ENCODE measurements at regions not wholly inside any gene's neighbourhood (a gene's known extent, or its start where the extent isn't known, plus 50 kb on each side); places are given as distances from the start of the nearest gene placed in this dataset.

- no peak for DNase-seq
Observed at GRCh38 chr3:148331081-148331846, 366.4 kb upstream of the AGTR1 start.

GRCh38 chr3:148332509-148332908, 365.2 kb upstream of the AGTR1 start:
- DNase-seq: no peak

- DNase-seq: no peak
Observed at GRCh38 chr3:148333091-148333490, 364.6 kb upstream of the AGTR1 start.

GRCh38 chr3:148335612-148336011, 362.1 kb upstream of the AGTR1 start:
- DNase-seq: no peak

- no peak for DNase-seq
Observed at GRCh38 chr3:148343416-148343815, 354.3 kb upstream of the AGTR1 start.

GRCh38 chr3:148344521-148344920, 353.2 kb upstream of the AGTR1 start:
- DNase-seq: no peak

GRCh38 chr3:148360051-148360450, 337.7 kb upstream of the AGTR1 start:
- DNase-seq: no peak

GRCh38 chr3:148366743-148367410, 330.8 kb upstream of the AGTR1 start:
- no peak for DNase-seq

GRCh38 chr3:148367756-148368155, 329.9 kb upstream of the AGTR1 start:
- no peak for DNase-seq

- no peak for DNase-seq
Observed at GRCh38 chr3:148369381-148369780, 328.3 kb upstream of the AGTR1 start.

- DNase-seq: no peak
Observed at GRCh38 chr3:148372206-148372875, 325.4 kb upstream of the AGTR1 start.

GRCh38 chr3:148373961-148374360, 323.7 kb upstream of the AGTR1 start:
- DNase-seq: no peak

GRCh38 chr3:148379763-148380382, 317.8 kb upstream of the AGTR1 start:
- DNase-seq: no peak

GRCh38 chr3:148381051-148381450, 316.7 kb upstream of the AGTR1 start:
- no peak for DNase-seq

GRCh38 chr3:148389916-148390315, 307.8 kb upstream of the AGTR1 start:
- no peak for DNase-seq

GRCh38 chr3:148395821-148396220, 301.9 kb upstream of the AGTR1 start:
- no peak for DNase-seq

GRCh38 chr3:148400754-148401153, 296.9 kb upstream of the AGTR1 start:
- DNase-seq: no peak

- DNase-seq: no peak
Observed at GRCh38 chr3:148408667-148409066, 289.0 kb upstream of the AGTR1 start.

GRCh38 chr3:148420242-148420641, 277.5 kb upstream of the AGTR1 start:
- DNase-seq: no peak

GRCh38 chr3:148428862-148429605, 268.7 kb upstream of the AGTR1 start:
- no peak for DNase-seq

GRCh38 chr3:148433665-148434064, 264.0 kb upstream of the AGTR1 start:
- no peak for DNase-seq

GRCh38 chr3:148435534-148435933, 262.2 kb upstream of the AGTR1 start:
- DNase-seq: no peak

Measured in islet precursor cell (in vitro differentiated cells).